ENCODE measurements at regions not wholly inside any gene's neighbourhood (a gene's known extent, or its start where the extent isn't known, plus 50 kb on each side); places are given as distances from the start of the nearest gene placed in this dataset.

- TF ChIP-seq, protein P1, sequence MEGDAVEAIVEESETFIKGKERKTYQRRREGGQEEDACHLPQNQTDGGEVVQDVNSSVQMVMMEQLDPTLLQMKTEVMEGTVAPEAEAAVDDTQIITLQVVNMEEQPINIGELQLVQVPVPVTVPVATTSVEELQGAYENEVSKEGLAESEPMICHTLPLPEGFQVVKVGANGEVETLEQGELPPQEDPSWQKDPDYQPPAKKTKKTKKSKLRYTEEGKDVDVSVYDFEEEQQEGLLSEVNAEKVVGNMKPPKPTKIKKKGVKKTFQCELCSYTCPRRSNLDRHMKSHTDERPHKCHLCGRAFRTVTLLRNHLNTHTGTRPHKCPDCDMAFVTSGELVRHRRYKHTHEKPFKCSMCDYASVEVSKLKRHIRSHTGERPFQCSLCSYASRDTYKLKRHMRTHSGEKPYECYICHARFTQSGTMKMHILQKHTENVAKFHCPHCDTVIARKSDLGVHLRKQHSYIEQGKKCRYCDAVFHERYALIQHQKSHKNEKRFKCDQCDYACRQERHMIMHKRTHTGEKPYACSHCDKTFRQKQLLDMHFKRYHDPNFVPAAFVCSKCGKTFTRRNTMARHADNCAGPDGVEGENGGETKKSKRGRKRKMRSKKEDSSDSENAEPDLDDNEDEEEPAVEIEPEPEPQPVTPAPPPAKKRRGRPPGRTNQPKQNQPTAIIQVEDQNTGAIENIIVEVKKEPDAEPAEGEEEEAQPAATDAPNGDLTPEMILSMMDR (IDR thresholded peaks at IDR 0.05; ENCODE audit: borderline replicate concordance, extremely low read depth, low read length, poor library complexity, severe bottlenecking), result no peak
- TF ChIP-seq EZH2 (IDR thresholded peaks at IDR 0.05; ENCODE audit: borderline replicate concordance, low read depth, low read length, severe bottlenecking), result no peak
Measured at GRCh38 chr5:128770907-128771306, 194.4 kb upstream of the SLC27A6 start.
